Smooth muscle cell (in vitro differentiated cells): ENCODE measurements at regions not wholly inside any gene's neighbourhood (a gene's known extent, or its start where the extent isn't known, plus 50 kb on each side); places are given as distances from the start of the nearest gene placed in this dataset.

Experiments
- DNase-seq: peaks from one replicate; lab custom pipeline; 2025; ENCODE audit not compliant: unreplicated experiment; lab: John Stamatoyannopoulos, UW
- H2AFZ ChIP-seq: fragments of 200-600 bp; sonication (generic); 2 replicates; pipeline ENCODE4 v1.6.0; 2016; ENCODE audit warnings: antibody characterized with exemption, low read depth, mild to moderate bottlenecking
- H3F3A ChIP-seq: fragments of 200-600 bp; sonication (generic); 2 replicates; pipeline ENCODE4 v1.6.0; 2017; ENCODE audit warnings: antibody characterized with exemption, low read depth
- H3K27ac ChIP-seq: fragments of 200-600 bp; sonication (generic); 2 replicates; pipeline ENCODE4 v1.5.1; 2016; ENCODE audit warnings: low read depth, mild to moderate bottlenecking
- H3K27me3 ChIP-seq: fragments of 200-600 bp; sonication (generic); 2 replicates; pipeline ENCODE4 v1.6.1; 2016; ENCODE audit warnings: low read depth, mild to moderate bottlenecking
- H3K36me3 ChIP-seq: fragments of 200-600 bp; sonication (generic); 2 replicates; pipeline ENCODE4 v1.5.1; 2016; ENCODE audit warnings: low read depth
- H3K4me1 ChIP-seq: fragments of 200-600 bp; sonication (generic); 2 replicates; pipeline ENCODE4 v1.5.1; 2016; ENCODE audit warnings: low read depth
- H3K4me2 ChIP-seq: fragments of 200-600 bp; sonication (generic); 2 replicates; pipeline ENCODE4 v1.6.0; 2016; ENCODE audit warnings: mild to moderate bottlenecking
- H3K4me3 ChIP-seq: fragments of 200-600 bp; sonication (generic); 2 replicates; pipeline ENCODE4 v1.5.1; 2016; ENCODE audit warnings: mild to moderate bottlenecking
- H3K79me2 ChIP-seq: fragments of 200-600 bp; sonication (generic); 2 replicates; pipeline ENCODE4 v1.6.0; 2016; ENCODE audit warnings: low read depth, mild to moderate bottlenecking
- H3K9ac ChIP-seq: fragments of 200-600 bp; sonication (generic); 2 replicates; pipeline ENCODE4 v1.6.0; 2016; ENCODE audit warnings: low read depth
- H3K9me3 ChIP-seq: fragments of 200-600 bp; sonication (generic); replicated peaks from 2 replicates; pipeline ENCODE4 v1.5.1; 2016; ENCODE audit warnings: low read depth
- H4K20me1 ChIP-seq: fragments of 200-600 bp; sonication (generic); 2 replicates; pipeline ENCODE4 v1.6.0; 2016; ENCODE audit warnings: low read depth
- CTCF ChIP-seq: fragments of 200-600 bp; sonication (generic); IDR thresholded peaks from 2 replicates; pipeline ENCODE4 v1.5.1; 2017; ENCODE audit warnings: borderline replicate concordance, mild to moderate bottlenecking, antibody characterized with exemption; ENCODE audit not compliant: insufficient read depth, poor library complexity, severe bottlenecking
- WGBS: methylation state at CpG from one replicate; pipeline ENCODE4 v1.1.7; 2016; ENCODE audit warnings: low lambda C conversion rate; 5-methylcytosine and 5-hydroxymethylcytosine counted together

DNA sequence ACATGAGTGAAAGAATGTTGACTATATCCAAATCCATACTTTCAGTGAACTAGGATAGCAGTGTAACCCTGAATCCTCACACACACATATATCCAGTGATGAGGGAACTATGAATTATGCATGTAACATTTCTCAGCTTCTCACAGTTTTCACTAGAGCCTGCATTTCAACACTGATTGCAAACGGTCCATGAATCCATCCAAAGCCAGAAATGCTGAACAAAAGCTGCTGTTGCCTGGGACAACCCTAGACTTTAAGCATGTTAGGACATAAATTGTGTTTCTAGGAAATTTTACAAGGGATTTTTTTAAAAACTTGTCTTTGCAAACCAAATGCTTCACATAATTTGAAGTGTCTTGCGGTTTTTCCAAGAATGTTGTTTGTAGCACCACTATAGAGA, 2010.0 kb upstream of the WWC1 start:
- no peaks in the 10 kb centered on the region for H3K27me3 ChIP-seq
- 86% methylated on average over 2 of the region's 2 CpGs for WGBS
- H3K9ac ChIP-seq: no peak overlapping the region
- no peak overlapping the region for H3K4me3 ChIP-seq
- no peak overlapping the region for H3K27ac ChIP-seq
- no peak overlapping the region for H3K4me2 ChIP-seq
- H3K9me3 ChIP-seq: no peaks in the 10 kb centered on the region
- H3K36me3 ChIP-seq: no peaks in the 10 kb centered on the region
- DNase-seq: no peak
- no peaks in the 10 kb centered on the region for H3K79me2 ChIP-seq
- H3F3A ChIP-seq: no peaks in the 10 kb centered on the region
- H3K4me1 ChIP-seq: no peaks in the 10 kb centered on the region
- no peak for TF ChIP-seq CTCF
- H4K20me1 ChIP-seq: no peaks in the 10 kb centered on the region
- no peak overlapping the region for H2AFZ ChIP-seq

- H4K20me1 ChIP-seq: no peaks in the 10 kb centered on the region
- H3K9me3 ChIP-seq: no peaks in the 10 kb centered on the region
- no peak for TF ChIP-seq CTCF
- no peaks in the 10 kb centered on the region for H3K79me2 ChIP-seq
- H3K27ac ChIP-seq: no peak overlapping the region
- H3K4me1 ChIP-seq: no peaks in the 10 kb centered on the region
- no peak overlapping the region for H2AFZ ChIP-seq
- H3F3A ChIP-seq: no peaks in the 10 kb centered on the region
- no peak overlapping the region for H3K4me3 ChIP-seq
- DNase-seq: no peak
- WGBS: 95% methylated on average over 3 of the region's 3 CpGs
- no peaks in the 10 kb centered on the region for H3K27me3 ChIP-seq
- no peaks in the 10 kb centered on the region for H3K36me3 ChIP-seq
- H3K4me2 ChIP-seq: no peak overlapping the region
- H3K9ac ChIP-seq: no peak overlapping the region
Observed at GRCh38 chr5:166282939-166283338, 2008.5 kb upstream of the WWC1 start.

DNA sequence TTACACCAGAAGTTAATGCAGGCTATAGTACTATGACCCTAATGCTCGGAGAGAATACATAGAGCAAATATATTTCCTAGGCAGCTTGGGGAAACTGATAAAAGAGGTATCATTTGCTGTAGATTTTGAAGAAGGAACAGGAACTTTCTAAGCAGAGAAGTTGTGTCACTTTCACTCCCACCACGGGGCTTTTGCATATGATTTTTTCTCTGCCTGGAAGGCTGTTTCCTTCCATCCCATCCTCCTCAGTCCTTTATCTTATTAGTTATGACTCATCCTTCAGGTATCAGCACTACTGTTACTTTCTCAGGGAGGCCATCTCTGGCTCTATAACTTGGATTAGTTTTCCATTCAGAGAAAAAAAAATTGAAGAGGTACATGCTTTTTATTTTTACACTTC, 2006.1 kb upstream of the WWC1 start:
- Histone ChIP-seq H2AFZ (no peak overlapping the region), H3K27me3 (no peaks in the 10 kb centered on the region), H3K79me2 (no peaks in the 10 kb centered on the region), H3K9me3 (no peaks in the 10 kb centered on the region), H3K36me3 (no peaks in the 10 kb centered on the region), H3F3A (no peaks in the 10 kb centered on the region), H3K27ac (no peak overlapping the region), H3K4me3 (no peak overlapping the region), H3K4me2 (no peak overlapping the region), H4K20me1 (no peaks in the 10 kb centered on the region), H3K9ac (no peak overlapping the region), H3K4me1 (no peaks in the 10 kb centered on the region)
- no peak for DNase-seq
- WGBS: 58% methylated on average over 2 of the region's 2 CpGs
- TF ChIP-seq CTCF: no peak

- Histone ChIP-seq H4K20me1 (no peaks in the 10 kb centered on the region), H3K27ac (no peak overlapping the region), H3K4me2 (no peak overlapping the region), H2AFZ (no peak overlapping the region), H3K9me3 (no peaks in the 10 kb centered on the region), H3K36me3 (no peaks in the 10 kb centered on the region), H3K9ac (no peak overlapping the region), H3K27me3 (no peaks in the 10 kb centered on the region), H3F3A (no peaks in the 10 kb centered on the region), H3K4me1 (no peaks in the 10 kb centered on the region), H3K4me3 (no peak overlapping the region), H3K79me2 (no peaks in the 10 kb centered on the region)
- WGBS: 95% methylated on average over 3 of the region's 3 CpGs
- no peak for TF ChIP-seq CTCF
- DNase-seq: no peak
Observed at GRCh38 chr5:166286832-166287231, 2004.6 kb upstream of the WWC1 start.
